NCI-H146 treated with DMSO at 0.1 percent for 48 hours (cell line): ENCODE measurements at regions not wholly inside any gene's neighbourhood (a gene's known extent, or its start where the extent isn't known, plus 50 kb on each side); places are given as distances from the start of the nearest gene placed in this dataset.
"Not testable (repeated sequence)": the region's sequence is repeated elsewhere in the genome, so short reads cannot be mapped to it uniquely, and the experiment has no call there.

Experiments used
- DNase-seq: peaks from one replicate; lab custom pipeline; 2025; ENCODE audit not compliant: unreplicated experiment; lab: John Stamatoyannopoulos, UW

DNA sequence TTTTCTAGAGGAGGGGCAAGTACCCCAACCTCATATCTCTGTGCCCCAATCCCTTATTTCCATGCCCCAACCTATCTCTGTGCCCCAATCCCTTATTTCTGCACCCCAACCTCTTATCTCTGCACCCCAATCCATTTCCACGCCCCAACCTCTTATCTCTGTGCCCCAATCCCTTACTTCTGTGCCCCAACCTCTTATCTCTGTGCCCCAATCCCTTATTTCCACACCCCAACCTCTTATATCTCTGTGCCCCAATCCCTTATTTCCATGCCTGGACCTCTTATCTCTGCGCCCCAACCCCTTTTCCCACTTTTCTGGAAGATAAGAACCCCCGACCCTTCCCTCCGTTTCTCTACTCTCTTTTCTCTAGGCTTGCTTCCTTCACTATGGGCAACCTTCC is 199.0 kb downstream of the JRKL start:
- not testable (repeated sequence) for DNase-seq

GRCh38 chr11:96595011-96595410 is 205.2 kb downstream of the JRKL start:
- DNase-seq: no peak

GRCh38 chr11:96607864-96608558 is 218.2 kb downstream of the JRKL start:
- DNase-seq: no peak

DNA sequence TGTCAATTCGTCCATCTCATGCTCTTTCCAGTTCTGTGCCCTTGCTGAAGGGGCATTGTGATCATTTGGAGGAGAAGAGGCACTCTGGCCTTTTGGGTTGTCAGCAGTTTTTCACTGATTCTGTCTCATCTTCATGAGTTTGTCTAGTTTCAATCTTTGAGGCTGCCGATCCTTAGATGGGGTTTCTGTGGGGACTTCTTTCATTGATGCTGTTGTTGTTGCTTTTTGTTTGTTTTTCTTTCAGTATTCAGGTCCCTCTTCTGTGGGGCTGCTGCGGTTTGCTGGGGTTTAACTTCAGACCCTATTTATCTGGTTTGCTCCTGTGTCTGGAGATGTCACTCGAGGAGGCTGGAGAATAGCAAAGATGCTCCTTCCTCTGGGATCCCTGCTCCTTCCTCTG is 224.3 kb downstream of the JRKL start:
- no peak for DNase-seq

DNA sequence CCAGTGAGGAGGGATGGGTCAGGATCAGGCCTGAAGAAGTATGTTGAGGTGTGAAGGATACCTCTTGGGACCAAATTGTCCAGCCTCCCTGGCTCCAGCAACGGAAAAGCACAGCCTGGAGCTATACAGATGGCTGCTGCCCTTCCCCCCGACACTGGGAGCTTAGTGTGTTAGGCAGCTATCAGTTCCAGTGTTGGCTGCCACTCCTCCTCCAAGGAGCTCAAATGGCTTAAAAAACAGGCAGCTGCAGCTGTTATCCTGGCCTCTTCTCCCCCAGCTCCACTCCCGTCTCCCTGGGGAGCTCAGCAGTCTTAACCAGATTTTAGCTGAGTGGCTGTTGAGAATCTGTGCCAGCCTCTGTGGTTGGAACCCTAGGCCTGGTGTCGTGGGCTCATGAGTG is 225.0 kb downstream of the JRKL start:
- DNase-seq: no peak

GRCh38 chr11:96620464-96621044 is 230.7 kb downstream of the JRKL start:
- DNase-seq: no peak

GRCh38 chr11:96621161-96621560 is 231.3 kb downstream of the JRKL start:
- DNase-seq: no peak

- DNase-seq: no peak
Observed at GRCh38 chr11:96622026-96622634, 232.3 kb downstream of the JRKL start.

GRCh38 chr11:96624126-96624525 is 234.3 kb downstream of the JRKL start:
- DNase-seq: no peak

DNA sequence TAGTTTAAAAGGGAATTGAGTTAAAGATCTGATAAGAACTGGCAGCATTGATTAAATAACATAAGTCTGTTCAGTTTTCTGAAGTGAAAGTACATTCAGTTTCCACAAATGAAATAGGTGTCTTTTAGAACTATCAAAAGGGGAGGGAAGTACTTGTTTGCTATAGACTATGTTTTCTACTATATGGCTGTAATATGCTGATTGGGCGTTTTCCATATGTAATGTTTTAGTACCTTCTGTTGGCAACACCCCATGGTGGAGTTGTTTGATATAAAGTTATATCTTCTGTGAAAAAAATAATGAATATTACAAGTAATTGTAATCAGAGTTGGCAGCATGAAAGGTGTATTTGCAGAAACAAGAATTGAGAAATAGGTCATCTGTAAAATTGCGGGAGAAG is 237.6 kb downstream of the JRKL start:
- no peak for DNase-seq

- no peak for DNase-seq
Observed at GRCh38 chr11:96635655-96636054, 245.8 kb downstream of the JRKL start.

- no peak for DNase-seq
Observed at GRCh38 chr11:96641261-96641660, 251.4 kb downstream of the JRKL start.

- no peak for DNase-seq
Observed at GRCh38 chr11:96642583-96642982, 252.8 kb downstream of the JRKL start.

DNA sequence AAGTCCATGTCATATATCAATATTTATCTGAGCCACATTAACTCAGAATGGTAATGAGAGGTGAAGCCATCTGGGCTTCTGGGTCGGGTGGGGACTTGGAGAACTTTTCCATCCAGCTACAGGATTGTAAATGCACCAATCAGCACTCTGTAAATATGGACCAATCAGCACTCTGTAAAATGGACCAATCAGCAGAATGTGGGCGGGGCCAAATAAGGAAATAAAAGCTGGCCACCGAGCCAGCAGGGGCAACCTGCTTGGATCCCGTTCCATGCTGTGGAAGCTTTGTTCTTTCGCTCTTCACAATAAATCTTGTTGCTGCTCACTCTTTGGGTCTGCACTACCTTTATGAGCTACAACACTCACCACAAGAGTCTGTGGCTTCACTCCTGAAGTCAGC is 253.4 kb downstream of the JRKL start:
- no peak for DNase-seq

DNA sequence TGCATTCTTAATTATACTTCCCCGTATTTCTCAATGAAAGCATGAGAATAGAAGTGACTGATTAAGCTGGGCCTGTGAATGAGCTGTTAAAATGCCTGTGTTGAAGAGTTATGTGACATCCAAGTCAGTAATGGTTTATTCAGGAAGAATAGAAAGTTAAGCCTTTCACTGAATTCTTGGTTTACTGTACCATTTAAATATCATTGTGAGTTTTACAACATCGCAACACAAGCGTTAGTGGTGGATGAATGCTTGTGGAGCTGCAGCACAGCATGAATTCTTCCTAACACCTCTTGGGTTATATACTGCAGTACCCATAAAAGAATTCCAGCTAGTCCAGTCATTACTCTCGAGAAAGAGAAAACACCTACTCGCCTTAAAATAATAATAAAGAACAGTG is 257.8 kb downstream of the JRKL start:
- DNase-seq: no peak

- no peak for DNase-seq
Observed at GRCh38 chr11:96648991-96649390, 259.2 kb downstream of the JRKL start.

GRCh38 chr11:96652516-96652915 is 262.7 kb downstream of the JRKL start:
- no peak for DNase-seq

DNA sequence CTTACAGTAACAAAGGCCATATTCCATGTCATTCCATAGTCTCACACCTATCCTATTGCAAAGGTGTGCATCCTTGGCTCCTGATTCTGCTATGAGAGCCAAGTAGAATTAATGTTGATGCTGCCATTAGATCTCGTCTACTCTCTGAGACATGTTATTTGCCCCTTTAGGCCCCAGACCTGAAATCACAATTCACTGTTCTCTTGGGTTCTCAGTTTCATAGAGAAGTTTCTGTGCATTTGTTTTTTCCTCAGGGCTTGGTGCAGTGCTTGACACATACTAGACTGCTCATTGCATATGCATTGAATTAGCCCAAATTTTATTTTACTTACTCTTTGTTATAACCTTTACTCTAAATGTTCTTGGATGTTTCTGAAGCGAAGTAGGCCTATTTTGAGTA is 265.7 kb downstream of the JRKL start:
- no peak for DNase-seq

DNA sequence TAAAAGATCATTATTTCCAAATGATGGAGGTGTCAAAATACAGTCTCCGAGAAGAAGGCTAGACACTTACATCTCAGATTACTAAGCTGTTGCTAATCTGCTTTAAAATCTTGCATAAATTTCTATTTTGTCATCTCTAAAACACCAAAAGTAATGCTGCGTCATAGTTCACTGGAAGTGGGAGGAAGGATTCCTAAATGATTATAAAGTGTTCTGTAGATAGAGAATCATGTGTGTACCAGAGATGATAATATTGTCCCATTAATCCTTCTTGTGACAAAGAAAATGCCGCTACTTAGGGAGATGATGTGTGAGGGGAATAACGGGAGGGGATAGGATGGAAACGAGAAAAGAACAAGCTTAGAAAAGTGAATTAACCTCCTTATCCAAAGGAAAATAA is 268.6 kb downstream of the JRKL start:
- DNase-seq: no peak

DNA sequence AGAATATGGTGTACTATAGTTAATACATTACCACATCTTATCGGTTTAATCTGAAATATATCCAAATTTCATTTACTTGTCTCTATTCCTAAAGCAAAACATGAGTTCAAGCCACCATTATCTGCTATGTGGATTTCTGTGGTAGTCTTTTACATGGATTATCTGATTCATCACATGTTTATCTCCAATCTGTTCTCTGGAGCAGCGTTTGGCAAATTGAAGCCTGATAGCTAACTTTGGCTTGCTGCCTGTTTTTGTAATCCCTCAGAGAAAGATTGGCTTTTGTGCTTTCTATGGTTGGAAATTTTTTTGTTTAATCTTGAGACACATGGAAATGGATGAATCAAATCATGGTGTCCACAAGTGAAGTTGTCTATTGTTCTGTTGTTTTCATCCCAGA is 274.3 kb downstream of the JRKL start:
- DNase-seq: no peak

GRCh38 chr11:96680211-96681018 is 290.6 kb downstream of the JRKL start:
- DNase-seq: no peak
